ENCODE measurements at regions not wholly inside any gene's neighbourhood (a gene's known extent, or its start where the extent isn't known, plus 50 kb on each side); places are given as distances from the start of the nearest gene placed in this dataset.

DNA sequence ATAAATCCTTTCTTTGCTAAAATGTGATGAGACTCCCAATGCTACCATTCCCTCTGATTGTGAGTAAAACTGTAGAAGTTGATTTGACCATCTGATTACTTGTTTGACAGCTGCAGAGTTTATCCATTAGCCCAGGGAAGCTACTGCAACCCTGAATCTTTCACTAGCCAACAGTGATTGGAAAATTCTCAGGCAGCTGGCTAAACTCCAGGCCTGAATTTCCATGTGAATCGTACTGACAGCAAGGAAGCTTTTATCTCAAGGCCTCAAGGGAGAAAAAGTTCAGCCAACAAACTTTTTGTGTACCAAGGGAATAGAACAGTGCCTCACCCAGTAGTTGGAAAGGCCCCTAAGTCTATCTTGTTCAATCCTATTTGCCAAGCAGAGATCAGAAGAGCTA, 246.7 kb upstream of the TRPM3 start (continued):
- TF ChIP-seq, protein P1, sequence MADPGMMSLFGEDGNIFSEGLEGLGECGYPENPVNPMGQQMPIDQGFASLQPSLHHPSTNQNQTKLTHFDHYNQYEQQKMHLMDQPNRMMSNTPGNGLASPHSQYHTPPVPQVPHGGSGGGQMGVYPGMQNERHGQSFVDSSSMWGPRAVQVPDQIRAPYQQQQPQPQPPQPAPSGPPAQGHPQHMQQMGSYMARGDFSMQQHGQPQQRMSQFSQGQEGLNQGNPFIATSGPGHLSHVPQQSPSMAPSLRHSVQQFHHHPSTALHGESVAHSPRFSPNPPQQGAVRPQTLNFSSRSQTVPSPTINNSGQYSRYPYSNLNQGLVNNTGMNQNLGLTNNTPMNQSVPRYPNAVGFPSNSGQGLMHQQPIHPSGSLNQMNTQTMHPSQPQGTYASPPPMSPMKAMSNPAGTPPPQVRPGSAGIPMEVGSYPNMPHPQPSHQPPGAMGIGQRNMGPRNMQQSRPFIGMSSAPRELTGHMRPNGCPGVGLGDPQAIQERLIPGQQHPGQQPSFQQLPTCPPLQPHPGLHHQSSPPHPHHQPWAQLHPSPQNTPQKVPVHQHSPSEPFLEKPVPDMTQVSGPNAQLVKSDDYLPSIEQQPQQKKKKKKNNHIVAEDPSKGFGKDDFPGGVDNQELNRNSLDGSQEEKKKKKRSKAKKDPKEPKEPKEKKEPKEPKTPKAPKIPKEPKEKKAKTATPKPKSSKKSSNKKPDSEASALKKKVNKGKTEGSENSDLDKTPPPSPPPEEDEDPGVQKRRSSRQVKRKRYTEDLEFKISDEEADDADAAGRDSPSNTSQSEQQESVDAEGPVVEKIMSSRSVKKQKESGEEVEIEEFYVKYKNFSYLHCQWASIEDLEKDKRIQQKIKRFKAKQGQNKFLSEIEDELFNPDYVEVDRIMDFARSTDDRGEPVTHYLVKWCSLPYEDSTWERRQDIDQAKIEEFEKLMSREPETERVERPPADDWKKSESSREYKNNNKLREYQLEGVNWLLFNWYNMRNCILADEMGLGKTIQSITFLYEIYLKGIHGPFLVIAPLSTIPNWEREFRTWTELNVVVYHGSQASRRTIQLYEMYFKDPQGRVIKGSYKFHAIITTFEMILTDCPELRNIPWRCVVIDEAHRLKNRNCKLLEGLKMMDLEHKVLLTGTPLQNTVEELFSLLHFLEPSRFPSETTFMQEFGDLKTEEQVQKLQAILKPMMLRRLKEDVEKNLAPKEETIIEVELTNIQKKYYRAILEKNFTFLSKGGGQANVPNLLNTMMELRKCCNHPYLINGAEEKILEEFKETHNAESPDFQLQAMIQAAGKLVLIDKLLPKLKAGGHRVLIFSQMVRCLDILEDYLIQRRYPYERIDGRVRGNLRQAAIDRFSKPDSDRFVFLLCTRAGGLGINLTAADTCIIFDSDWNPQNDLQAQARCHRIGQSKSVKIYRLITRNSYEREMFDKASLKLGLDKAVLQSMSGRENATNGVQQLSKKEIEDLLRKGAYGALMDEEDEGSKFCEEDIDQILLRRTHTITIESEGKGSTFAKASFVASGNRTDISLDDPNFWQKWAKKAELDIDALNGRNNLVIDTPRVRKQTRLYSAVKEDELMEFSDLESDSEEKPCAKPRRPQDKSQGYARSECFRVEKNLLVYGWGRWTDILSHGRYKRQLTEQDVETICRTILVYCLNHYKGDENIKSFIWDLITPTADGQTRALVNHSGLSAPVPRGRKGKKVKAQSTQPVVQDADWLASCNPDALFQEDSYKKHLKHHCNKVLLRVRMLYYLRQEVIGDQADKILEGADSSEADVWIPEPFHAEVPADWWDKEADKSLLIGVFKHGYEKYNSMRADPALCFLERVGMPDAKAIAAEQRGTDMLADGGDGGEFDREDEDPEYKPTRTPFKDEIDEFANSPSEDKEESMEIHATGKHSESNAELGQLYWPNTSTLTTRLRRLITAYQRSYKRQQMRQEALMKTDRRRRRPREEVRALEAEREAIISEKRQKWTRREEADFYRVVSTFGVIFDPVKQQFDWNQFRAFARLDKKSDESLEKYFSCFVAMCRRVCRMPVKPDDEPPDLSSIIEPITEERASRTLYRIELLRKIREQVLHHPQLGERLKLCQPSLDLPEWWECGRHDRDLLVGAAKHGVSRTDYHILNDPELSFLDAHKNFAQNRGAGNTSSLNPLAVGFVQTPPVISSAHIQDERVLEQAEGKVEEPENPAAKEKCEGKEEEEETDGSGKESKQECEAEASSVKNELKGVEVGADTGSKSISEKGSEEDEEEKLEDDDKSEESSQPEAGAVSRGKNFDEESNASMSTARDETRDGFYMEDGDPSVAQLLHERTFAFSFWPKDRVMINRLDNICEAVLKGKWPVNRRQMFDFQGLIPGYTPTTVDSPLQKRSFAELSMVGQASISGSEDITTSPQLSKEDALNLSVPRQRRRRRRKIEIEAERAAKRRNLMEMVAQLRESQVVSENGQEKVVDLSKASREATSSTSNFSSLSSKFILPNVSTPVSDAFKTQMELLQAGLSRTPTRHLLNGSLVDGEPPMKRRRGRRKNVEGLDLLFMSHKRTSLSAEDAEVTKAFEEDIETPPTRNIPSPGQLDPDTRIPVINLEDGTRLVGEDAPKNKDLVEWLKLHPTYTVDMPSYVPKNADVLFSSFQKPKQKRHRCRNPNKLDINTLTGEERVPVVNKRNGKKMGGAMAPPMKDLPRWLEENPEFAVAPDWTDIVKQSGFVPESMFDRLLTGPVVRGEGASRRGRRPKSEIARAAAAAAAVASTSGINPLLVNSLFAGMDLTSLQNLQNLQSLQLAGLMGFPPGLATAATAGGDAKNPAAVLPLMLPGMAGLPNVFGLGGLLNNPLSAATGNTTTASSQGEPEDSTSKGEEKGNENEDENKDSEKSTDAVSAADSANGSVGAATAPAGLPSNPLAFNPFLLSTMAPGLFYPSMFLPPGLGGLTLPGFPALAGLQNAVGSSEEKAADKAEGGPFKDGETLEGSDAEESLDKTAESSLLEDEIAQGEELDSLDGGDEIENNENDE (IDR thresholded peaks at IDR 0.05; ENCODE audit: insufficient replicate concordance, low read length), result no peak
- TF ChIP-seq SP4 (IDR thresholded peaks at IDR 0.05; ENCODE audit: low read length) (no peak), TBP (IDR thresholded peaks at IDR 0.05; ENCODE audit: low read depth, low read length) (no peak)
